WTC11 (cell line): ENCODE measurements at regions not wholly inside any gene's neighbourhood (a gene's known extent, or its start where the extent isn't known, plus 50 kb on each side); places are given as distances from the start of the nearest gene placed in this dataset.

Experiments
- ATF6 ChIP-seq: sonication (generic); formaldehyde crosslinking; IDR thresholded peaks from 2 replicates; pipeline ENCODE4 v1.8.1; 2023; ENCODE audit warnings: mild to moderate bottlenecking, missing genetic modification reagents
- CBFB ChIP-seq: sonication (generic); formaldehyde crosslinking; IDR thresholded peaks from 2 replicates; pipeline ENCODE4 v1.8.1; 2022; ENCODE audit warnings: mild to moderate bottlenecking, low read depth, missing genetic modification reagents
- CTCF ChIP-seq: fragments of 200-600 bp; IDR thresholded peaks from 2 replicates; pipeline ENCODE4 v1.8.0; 2022; ENCODE audit warnings: antibody characterized with exemption
- MAX ChIP-seq: sonication (generic); formaldehyde crosslinking; IDR thresholded peaks from 2 replicates; pipeline ENCODE4 v1.8.0; 2022; ENCODE audit warnings: mild to moderate bottlenecking, missing genetic modification reagents
- USF1 ChIP-seq: sonication (generic); formaldehyde crosslinking; IDR thresholded peaks from 2 replicates; pipeline ENCODE4 v1.8.0; 2022; ENCODE audit warnings: mild to moderate bottlenecking, missing genetic modification reagents
- ZMAT4 ChIP-seq: fragments of 250-450 bp; sonication (Bioruptor Pico); IDR thresholded peaks from 2 replicates; pipeline ENCODE4 v1.9.0; 2021; ENCODE audit warnings: mild to moderate bottlenecking
- ZNF121 ChIP-seq: sonication (generic); formaldehyde crosslinking; IDR thresholded peaks from 2 replicates; pipeline ENCODE4 v1.8.0; 2023; ENCODE audit warnings: missing genetic modification reagents
- ZNF425 ChIP-seq: fragments of 250-450 bp; sonication (Bioruptor Pico); conservative IDR thresholded peaks from 2 replicates; pipeline ENCODE4 v1.9.0; 2021; ENCODE audit warnings: mild to moderate bottlenecking

GRCh38 chr1:182189535-182190066 is 128.1 kb upstream of the ZNF648 start:
- TF ChIP-seq ATF6 (CRISPR knock-in tag) (no peak), USF1 (CRISPR knock-in tag) (no peak), MAX (CRISPR knock-in tag) (no peak), ZNF121 (CRISPR knock-in tag) (no peak), ZMAT4 (CRISPR knock-in tag) (no peak), CTCF (no peak), CBFB (no peak), ZNF425 (CRISPR knock-in tag) (no peak)
